Mammary epithelial cell (primary cell): ENCODE measurements at regions not wholly inside any gene's neighbourhood (a gene's known extent, or its start where the extent isn't known, plus 50 kb on each side); places are given as distances from the start of the nearest gene placed in this dataset.

Source experiments
- EZH2 ChIP-seq: IDR thresholded peaks from 2 replicates; pipeline ENCODE4 v1.6.1; 2012; ENCODE audit warnings: low read length, inconsistent platforms, borderline replicate concordance
- TF ChIP-seq, protein P1 (sequence below), 2 donors: IDR thresholded peaks in 1 of 2; conservative IDR thresholded peaks in 1 of 2; 2 replicates each; pipeline ENCODE4 v1.5.1; 2011 to 2012; ENCODE audit warnings: inconsistent platforms in 2 of 2, low read length in 2 of 2, mild to moderate bottlenecking in 2 of 2, control low read depth in 1 of 2, low read depth in 1 of 2; ENCODE audit not compliant: insufficient read depth in 1 of 2; ENCODE audit errors: extremely low read depth in 1 of 2

DNA sequence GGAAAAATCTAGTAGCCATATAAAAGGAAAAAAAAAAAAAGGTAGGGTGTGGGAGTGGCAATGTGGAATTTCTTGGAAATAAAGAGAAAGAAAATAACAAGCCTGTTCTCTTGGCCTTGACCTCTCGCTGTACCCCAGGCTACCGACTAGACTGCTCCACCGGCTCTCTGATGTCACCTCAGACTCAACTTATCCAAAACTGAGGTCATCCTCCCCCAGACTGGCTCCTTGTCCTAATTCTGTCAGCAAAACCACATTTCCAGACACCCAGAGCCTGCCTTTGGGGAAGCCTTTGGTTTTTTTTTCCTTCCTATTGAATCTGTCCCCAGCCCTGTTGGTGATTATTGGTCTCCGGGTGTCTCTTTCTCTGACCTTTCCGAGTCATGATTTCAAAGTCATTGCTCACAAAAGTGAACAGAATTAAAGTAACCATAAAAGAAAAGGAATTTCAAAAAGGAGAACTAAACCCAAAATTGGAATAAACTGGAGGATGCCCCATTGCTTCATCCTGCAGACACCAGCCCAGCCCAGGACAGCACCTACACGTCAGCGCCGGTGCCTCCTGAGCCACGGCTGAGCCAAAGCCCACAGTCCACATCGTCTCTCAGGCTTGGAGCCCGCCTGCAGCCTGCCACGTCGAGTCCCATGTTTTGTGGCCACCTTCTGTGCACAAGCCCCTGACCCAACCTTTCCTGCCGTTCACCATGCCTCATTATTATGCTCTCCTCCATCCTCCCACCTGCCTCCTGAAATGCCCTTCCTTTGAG lies 170.7 kb downstream of the MYLK4 start:
- TF ChIP-seq, protein P1, sequence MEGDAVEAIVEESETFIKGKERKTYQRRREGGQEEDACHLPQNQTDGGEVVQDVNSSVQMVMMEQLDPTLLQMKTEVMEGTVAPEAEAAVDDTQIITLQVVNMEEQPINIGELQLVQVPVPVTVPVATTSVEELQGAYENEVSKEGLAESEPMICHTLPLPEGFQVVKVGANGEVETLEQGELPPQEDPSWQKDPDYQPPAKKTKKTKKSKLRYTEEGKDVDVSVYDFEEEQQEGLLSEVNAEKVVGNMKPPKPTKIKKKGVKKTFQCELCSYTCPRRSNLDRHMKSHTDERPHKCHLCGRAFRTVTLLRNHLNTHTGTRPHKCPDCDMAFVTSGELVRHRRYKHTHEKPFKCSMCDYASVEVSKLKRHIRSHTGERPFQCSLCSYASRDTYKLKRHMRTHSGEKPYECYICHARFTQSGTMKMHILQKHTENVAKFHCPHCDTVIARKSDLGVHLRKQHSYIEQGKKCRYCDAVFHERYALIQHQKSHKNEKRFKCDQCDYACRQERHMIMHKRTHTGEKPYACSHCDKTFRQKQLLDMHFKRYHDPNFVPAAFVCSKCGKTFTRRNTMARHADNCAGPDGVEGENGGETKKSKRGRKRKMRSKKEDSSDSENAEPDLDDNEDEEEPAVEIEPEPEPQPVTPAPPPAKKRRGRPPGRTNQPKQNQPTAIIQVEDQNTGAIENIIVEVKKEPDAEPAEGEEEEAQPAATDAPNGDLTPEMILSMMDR (conservative IDR thresholded peaks at IDR 0.05 in 1 of 2, IDR thresholded peaks at IDR 0.05 in 1 of 2; ENCODE audit: extremely low read depth in 1 of 2, insufficient read depth in 1 of 2, low read depth in 1 of 2, low read length in 2 of 2): no peak
- no peak for TF ChIP-seq EZH2
